H9 (cell line): ENCODE measurements at regions not wholly inside any gene's neighbourhood (a gene's known extent, or its start where the extent isn't known, plus 50 kb on each side); places are given as distances from the start of the nearest gene placed in this dataset.

Experiments used
- DNase-seq: peaks from one replicate; pipeline ENCODE4 v3.0.0-alpha.2; 2017
- H2AFZ ChIP-seq: one replicate; pipeline ENCODE4 v1.6.1; 2013; ENCODE audit warnings: mild to moderate bottlenecking, low read length, control low read depth, moderate library complexity
- H2AK5ac ChIP-seq: 2 replicates; pipeline ENCODE4 v1.6.1; 2013; ENCODE audit warnings: low read length, control low read depth, mixed read lengths; ENCODE audit not compliant: insufficient read length
- H2BK120ac ChIP-seq: one replicate; pipeline ENCODE4 v1.6.1; 2013; ENCODE audit warnings: low read depth, mild to moderate bottlenecking, low read length, control low read depth, inconsistent platforms; ENCODE audit not compliant: poor library complexity, severe bottlenecking
- H2BK12ac ChIP-seq: 2 replicates; pipeline ENCODE4 v1.6.1; 2013; ENCODE audit warnings: low read length, control low read depth, mixed read lengths, low read depth; ENCODE audit not compliant: insufficient read length
- H2BK15ac ChIP-seq: 2 replicates; pipeline ENCODE4 v1.6.1; 2013; ENCODE audit warnings: low read depth, low read length, control low read depth
- H2BK20ac ChIP-seq: one replicate; pipeline ENCODE4 v1.6.1; 2013; ENCODE audit warnings: low read depth, mild to moderate bottlenecking, low read length, control low read depth, inconsistent platforms; ENCODE audit not compliant: poor library complexity, severe bottlenecking
- H2BK5ac ChIP-seq: 2 replicates; pipeline ENCODE4 v1.6.1; 2013; ENCODE audit warnings: low read length, control low read depth, mixed read lengths; ENCODE audit not compliant: insufficient read length
- H3K14ac ChIP-seq: 2 replicates; pipeline ENCODE4 v1.6.1; 2013; ENCODE audit warnings: low read length, control low read depth; ENCODE audit not compliant: insufficient read depth
- H3K18ac ChIP-seq: 2 replicates; pipeline ENCODE4 v1.6.1; 2013; ENCODE audit warnings: low read depth, mild to moderate bottlenecking, mixed read lengths, low read length, control low read depth; ENCODE audit not compliant: insufficient read length
- H3K23ac ChIP-seq: 2 replicates; pipeline ENCODE4 v1.6.1; 2013; ENCODE audit warnings: low read length, control low read depth, mixed read lengths, low read depth; ENCODE audit not compliant: insufficient read length
- H3K23me2 ChIP-seq: 2 replicates; pipeline ENCODE4 v1.6.1; 2013; ENCODE audit warnings: low read depth, mild to moderate bottlenecking, mixed read lengths, low read length, control low read depth; ENCODE audit not compliant: insufficient read length, poor library complexity, severe bottlenecking
- H3K27ac ChIP-seq: 2 replicates; pipeline ENCODE4 v1.5.1; 2013; ENCODE audit warnings: low read length, control low read depth, mixed read lengths, low read depth; ENCODE audit not compliant: insufficient read length
- H3K27me3 ChIP-seq: 2 replicates; pipeline ENCODE4 v1.6.1; 2013; ENCODE audit warnings: low read length, control low read depth, inconsistent platforms; ENCODE audit not compliant: insufficient read depth
- H3K4ac ChIP-seq: 2 replicates; pipeline ENCODE4 v1.6.1; 2013; ENCODE audit warnings: low read depth, mild to moderate bottlenecking, control low read depth, inconsistent platforms, low read length, moderate library complexity
- H3K4me1 ChIP-seq: 2 replicates; pipeline ENCODE4 v1.6.1; 2013; ENCODE audit warnings: low read length, control low read depth, inconsistent platforms; ENCODE audit not compliant: insufficient read depth
- H3K4me2 ChIP-seq: 2 replicates; pipeline ENCODE4 v1.6.1; 2013; ENCODE audit warnings: low read length, control low read depth, mixed read lengths; ENCODE audit not compliant: insufficient read length, insufficient read depth
- H3K56ac ChIP-seq: 2 replicates; pipeline ENCODE4 v1.6.1; 2013; ENCODE audit warnings: low read depth, mild to moderate bottlenecking, mixed read lengths, low read length, control low read depth; ENCODE audit not compliant: insufficient read length
- H3K79me1 ChIP-seq: 2 replicates; pipeline ENCODE4 v1.6.1; 2013; ENCODE audit warnings: low read depth, mild to moderate bottlenecking, moderate library complexity, low read length, control low read depth, inconsistent platforms; ENCODE audit not compliant: insufficient read depth, poor library complexity, severe bottlenecking
- H3K79me2 ChIP-seq: 2 replicates; pipeline ENCODE4 v1.6.1; 2013; ENCODE audit warnings: low read length, control low read depth, inconsistent platforms; ENCODE audit not compliant: insufficient read depth
- H3K9ac ChIP-seq: 2 replicates; pipeline ENCODE4 v1.6.1; 2013; ENCODE audit warnings: low read length, control low read depth, mixed read lengths; ENCODE audit not compliant: insufficient read length; ENCODE audit errors: extremely low read depth
- H3K9me3 ChIP-seq: one replicate; pipeline ENCODE4 v1.6.1; 2013; ENCODE audit warnings: low read depth, low read length, inconsistent platforms; ENCODE audit not compliant: control insufficient read depth
- H3T11ph ChIP-seq: one replicate; pipeline ENCODE4 v1.6.1; 2013; ENCODE audit warnings: mild to moderate bottlenecking, low read length, control low read depth, inconsistent platforms
- H4K20me1 ChIP-seq: one replicate; pipeline ENCODE4 v1.6.1; 2013; ENCODE audit not compliant: control insufficient read depth, insufficient read length, insufficient read depth
- H4K5ac ChIP-seq: 2 replicates; pipeline ENCODE4 v1.6.1; 2013; ENCODE audit warnings: low read depth, mild to moderate bottlenecking, mixed read lengths, low read length, control low read depth; ENCODE audit not compliant: insufficient read length
- H4K8ac ChIP-seq: replicated peaks from 2 replicates; pipeline ENCODE4 v1.6.1; 2013; ENCODE audit warnings: low read length, control low read depth, mixed read lengths, low read depth; ENCODE audit not compliant: insufficient read length
- H4K91ac ChIP-seq: 2 replicates; pipeline ENCODE4 v1.6.1; 2013; ENCODE audit warnings: low read depth, mild to moderate bottlenecking, moderate library complexity, mixed read lengths, low read length, control low read depth; ENCODE audit not compliant: insufficient read length
- H3K27ac Mint-ChIP-seq, 3 experiments: 2 replicates in 2 of 3; 3 replicates in 1 of 3; pipeline ENCODE4 v1.8.0; 2020 to 2021; ENCODE audit warnings: mixed read lengths in 3 of 3, mild to moderate bottlenecking in 1 of 3, moderate library complexity in 1 of 3
- H3K27me3 Mint-ChIP-seq: 2 replicates; pipeline ENCODE4 v1.8.0; 2021; ENCODE audit warnings: low read depth, mild to moderate bottlenecking, moderate library complexity, mixed read lengths
- H3K36me3 Mint-ChIP-seq, 3 experiments: 2 replicates in 2 of 3; 3 replicates in 1 of 3; pipeline ENCODE4 v1.8.0; 2020 to 2021; ENCODE audit warnings: low read depth in 3 of 3, mixed read lengths in 3 of 3; ENCODE audit not compliant: insufficient read depth in 1 of 3
- H3K4me1 Mint-ChIP-seq, 2 experiments: 2 replicates each; pipeline ENCODE4 v1.8.0; 2020; ENCODE audit warnings: mixed read lengths in 2 of 2
- H3K4me3 Mint-ChIP-seq, 2 experiments: 2 replicates in 1 of 2; 3 replicates in 1 of 2; pipeline ENCODE4 v1.8.0; 2020 to 2021; ENCODE audit warnings: mild to moderate bottlenecking in 2 of 2, mixed read lengths in 2 of 2, moderate library complexity in 1 of 2
- H3K9me3 Mint-ChIP-seq, 2 experiments: 2 replicates in 1 of 2; 3 replicates in 1 of 2; pipeline ENCODE4 v1.8.0; 2020; ENCODE audit warnings: mild to moderate bottlenecking in 2 of 2, mixed read lengths in 2 of 2, moderate library complexity in 1 of 2
- WGBS: extraction: QIAGEN DNeasy Blood & Tissue Kit; methylation state at CpG from one replicate; pipeline ENCODE4 v1.1.7; 2013; ENCODE audit warnings: missing lambda C conversion rate, low lambda C conversion rate, mixed read lengths; ENCODE audit not compliant: insufficient read length; ENCODE audit errors: extremely low coverage; 5-methylcytosine and 5-hydroxymethylcytosine counted together
- TF ChIP-seq, protein P1 (sequence below): fragments of 200-600 bp; sonication (generic); conservative IDR thresholded peaks from 3 replicates; pipeline ENCODE4 v1.8.0; 2021; ENCODE audit warnings: antibody characterized with exemption, mild to moderate bottlenecking

GRCh38 chr16:54652201-54652770 is 278.4 kb upstream of the IRX5 start:
- Histone ChIP-seq H2BK5ac (no peak overlapping the region), H3K23ac (no peak overlapping the region), H3K79me2 (no peaks in the 10 kb centered on the region), H3K14ac (no peak overlapping the region), H2AK5ac (no peak overlapping the region), H4K91ac (no peak overlapping the region), H2BK20ac (no peak overlapping the region), H3K4me2 (peak overlapping the region; percentile 35), H3K4ac (no peak overlapping the region), H3K23me2 (no peaks in the 10 kb centered on the region), H3K56ac (no peak overlapping the region), H2BK15ac (no peak overlapping the region), H3K27ac (no peak overlapping the region), H3T11ph (no peak overlapping the region), H3K18ac (no peak overlapping the region), H3K9ac (no peak overlapping the region), H4K8ac (no peak overlapping the region), H4K5ac (no peak overlapping the region), H3K27me3 (peaks cover 23% of the 10 kb centered on the region; the same call in 1 of the 2 replicates), H4K20me1 (no peaks in the 10 kb centered on the region), H2AFZ (no peak overlapping the region), H2BK120ac (no peak overlapping the region), H3K9me3 (no peaks in the 10 kb centered on the region), H3K4me1 (peaks cover 10% of the 10 kb centered on the region; the same call in 1 of the 2 replicates), H3K79me1 (no peaks in the 10 kb centered on the region), H2BK12ac (peak overlapping the region; percentile 64)
- TF ChIP-seq, protein P1, sequence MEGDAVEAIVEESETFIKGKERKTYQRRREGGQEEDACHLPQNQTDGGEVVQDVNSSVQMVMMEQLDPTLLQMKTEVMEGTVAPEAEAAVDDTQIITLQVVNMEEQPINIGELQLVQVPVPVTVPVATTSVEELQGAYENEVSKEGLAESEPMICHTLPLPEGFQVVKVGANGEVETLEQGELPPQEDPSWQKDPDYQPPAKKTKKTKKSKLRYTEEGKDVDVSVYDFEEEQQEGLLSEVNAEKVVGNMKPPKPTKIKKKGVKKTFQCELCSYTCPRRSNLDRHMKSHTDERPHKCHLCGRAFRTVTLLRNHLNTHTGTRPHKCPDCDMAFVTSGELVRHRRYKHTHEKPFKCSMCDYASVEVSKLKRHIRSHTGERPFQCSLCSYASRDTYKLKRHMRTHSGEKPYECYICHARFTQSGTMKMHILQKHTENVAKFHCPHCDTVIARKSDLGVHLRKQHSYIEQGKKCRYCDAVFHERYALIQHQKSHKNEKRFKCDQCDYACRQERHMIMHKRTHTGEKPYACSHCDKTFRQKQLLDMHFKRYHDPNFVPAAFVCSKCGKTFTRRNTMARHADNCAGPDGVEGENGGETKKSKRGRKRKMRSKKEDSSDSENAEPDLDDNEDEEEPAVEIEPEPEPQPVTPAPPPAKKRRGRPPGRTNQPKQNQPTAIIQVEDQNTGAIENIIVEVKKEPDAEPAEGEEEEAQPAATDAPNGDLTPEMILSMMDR, result no peak
- H3K4me1 Mint-ChIP-seq, result peaks cover 76 to 83% of the 10 kb centered on the region in 2 experiments
- H3K4me3 Mint-ChIP-seq, result peak overlapping the region in 1 of 2 experiments; percentile 63; a peak in 2 of 5 replicates
- peaks cover 75% of the 10 kb centered on the region for H3K27me3 Mint-ChIP-seq
- peaks cover 0 to 2% (median 0%) of the 10 kb centered on the region in 3 experiments; a peak in 1 of 7 replicates for H3K36me3 Mint-ChIP-seq
- H3K27ac Mint-ChIP-seq, result no peak overlapping the region
- DNase-seq, result no peak
- H3K9me3 Mint-ChIP-seq, result no peaks in the 10 kb centered on the region; a peak in 2 of 5 replicates
- WGBS, result no CpG with 5 or more reads among the region's 6 CpGs
